ENCODE measurements at regions not wholly inside any gene's neighbourhood (a gene's known extent, or its start where the extent isn't known, plus 50 kb on each side); places are given as distances from the start of the nearest gene placed in this dataset.
"Not testable (repeated sequence)": the region's sequence is repeated elsewhere in the genome, so short reads cannot be mapped to it uniquely, and the experiment has no call there.

DNA sequence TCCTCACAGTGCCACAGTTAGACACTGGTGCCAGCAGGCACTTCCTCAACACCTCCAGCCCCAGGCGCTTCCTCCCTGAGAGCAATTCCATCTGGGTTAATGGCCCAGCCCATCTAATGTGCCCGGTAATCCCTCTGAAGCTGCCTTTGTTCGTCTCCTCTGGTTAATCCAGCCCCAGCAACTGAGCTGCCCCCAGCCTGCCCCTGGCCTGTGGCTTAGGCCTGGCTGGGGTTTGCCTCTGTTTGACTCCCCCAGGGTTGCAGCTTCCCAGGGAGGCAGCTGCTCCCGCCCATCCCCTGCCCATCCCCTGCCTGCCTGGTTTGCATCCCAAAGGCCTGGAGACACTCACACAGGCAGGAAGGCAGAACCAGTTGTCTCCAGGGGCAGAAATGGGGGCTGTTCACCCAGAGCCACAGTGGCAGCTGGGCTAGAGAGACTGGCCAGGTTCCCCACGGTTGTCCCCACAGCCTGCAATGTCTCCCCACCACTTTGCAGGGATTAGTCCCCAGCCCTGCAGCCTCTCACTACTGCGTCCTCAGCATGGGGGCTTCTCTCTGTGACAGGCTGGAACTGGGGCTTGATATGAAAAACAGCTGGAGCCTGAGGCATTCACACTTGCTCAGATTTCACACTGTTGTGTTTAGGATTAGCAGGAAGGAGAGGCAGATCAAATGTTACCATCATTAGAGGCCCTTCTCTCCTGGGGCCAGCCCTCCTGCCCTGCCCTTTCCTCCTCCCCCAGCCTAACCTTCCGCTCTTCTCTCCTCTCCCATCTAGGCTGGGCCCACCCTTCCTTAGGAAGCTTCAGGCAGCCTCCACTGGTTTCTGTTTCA is 120.2 kb downstream of the TLR5 start:
- no peaks in the 10 kb centered on the region for H3K4me1 ChIP-seq (ENCODE audit: control insufficient read depth in 4 of 4, insufficient read depth in 4 of 4, low read length in 3 of 4)
- no peaks in the 10 kb centered on the region for H3K27me3 ChIP-seq (ENCODE audit: control insufficient read depth in 4 of 4, insufficient read depth in 4 of 4, low read length in 3 of 4)
- no peak for TF ChIP-seq SP1 (IDR thresholded peaks at IDR 0.05)
- H3K36me3 ChIP-seq (ENCODE audit: control insufficient read depth in 4 of 4, insufficient read depth in 3 of 4, low read depth in 1 of 4, low read length in 3 of 4): no peaks in the 10 kb centered on the region
- H3K9me3 ChIP-seq (ENCODE audit: control insufficient read depth in 4 of 4, low read length in 3 of 4): no peaks in the 10 kb centered on the region
- no peak overlapping the region for H3K4me3 ChIP-seq (ENCODE audit: low read depth in 1 of 3, low read length in 3 of 3)
- no peak overlapping the region for H3K27ac ChIP-seq (ENCODE audit: low read depth in 1 of 2, low read length in 2 of 2)
- 82% methylated on average over 7 of the region's 7 CpGs for WGBS
- no peak for DNase-seq (ENCODE audit: low spot score)
- H3K9ac ChIP-seq (ENCODE audit: low read depth in 1 of 2, low read length in 2 of 2): no peak overlapping the region

DNA sequence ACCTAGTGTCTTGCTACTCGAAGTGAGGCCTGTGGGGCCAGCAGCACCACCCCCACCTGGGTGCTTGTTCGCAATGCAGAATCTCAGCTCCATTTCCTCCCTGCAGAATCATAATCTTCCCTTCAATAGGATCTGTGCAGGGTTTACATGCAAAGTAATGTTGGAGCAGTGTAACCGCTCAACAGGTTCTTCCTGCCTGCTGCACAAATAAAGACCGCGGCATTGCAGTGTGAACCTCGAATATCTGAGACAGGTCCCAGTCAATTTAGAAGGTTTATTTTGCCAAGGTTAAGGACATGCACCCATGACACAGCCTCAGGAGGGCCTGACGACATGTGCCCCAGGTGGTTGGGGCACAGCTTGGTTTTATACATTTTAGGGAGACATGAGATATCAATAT is 119.2 kb downstream of the TLR5 start:
- H3K9me3 ChIP-seq (ENCODE audit: control insufficient read depth in 4 of 4, low read length in 3 of 4): no peaks in the 10 kb centered on the region
- no peak overlapping the region for H3K27ac ChIP-seq (ENCODE audit: low read depth in 1 of 2, low read length in 2 of 2)
- H3K27me3 ChIP-seq (ENCODE audit: control insufficient read depth in 4 of 4, insufficient read depth in 4 of 4, low read length in 3 of 4): no peaks in the 10 kb centered on the region
- no peaks in the 10 kb centered on the region for H3K36me3 ChIP-seq (ENCODE audit: control insufficient read depth in 4 of 4, insufficient read depth in 3 of 4, low read depth in 1 of 4, low read length in 3 of 4)
- DNase-seq (ENCODE audit: low spot score): no peak
- WGBS: 97% methylated on average over 7 of the region's 7 CpGs
- no peak overlapping the region for H3K4me3 ChIP-seq (ENCODE audit: low read depth in 1 of 3, low read length in 3 of 3)
- no peaks in the 10 kb centered on the region for H3K4me1 ChIP-seq (ENCODE audit: control insufficient read depth in 4 of 4, insufficient read depth in 4 of 4, low read length in 3 of 4)
- no peak overlapping the region for H3K9ac ChIP-seq (ENCODE audit: low read depth in 1 of 2, low read length in 2 of 2)
- TF ChIP-seq SP1 (IDR thresholded peaks at IDR 0.05): no peak
- TF ChIP-seq HNF4G (IDR thresholded peaks at IDR 0.05): no peak
- TF ChIP-seq HNF4A (conservative IDR thresholded peaks at IDR 0.05): no peak
- TF ChIP-seq, protein P1, sequence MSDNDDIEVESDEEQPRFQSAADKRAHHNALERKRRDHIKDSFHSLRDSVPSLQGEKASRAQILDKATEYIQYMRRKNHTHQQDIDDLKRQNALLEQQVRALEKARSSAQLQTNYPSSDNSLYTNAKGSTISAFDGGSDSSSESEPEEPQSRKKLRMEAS (IDR thresholded peaks at IDR 0.05): no peak
- TF ChIP-seq FOXA2 (IDR thresholded peaks at IDR 0.05): no peak
- no peak for TF ChIP-seq RAD21 (IDR thresholded peaks at IDR 0.05)
- TF ChIP-seq NR2F2 (IDR thresholded peaks at IDR 0.05): no peak
- no peak for TF ChIP-seq FOXA1 (IDR thresholded peaks at IDR 0.05)
- TF ChIP-seq GABPA (IDR thresholded peaks at IDR 0.05 in 1 of 2, conservative IDR thresholded peaks at IDR 0.05 in 1 of 2): no peak
- TF ChIP-seq, protein P2, sequence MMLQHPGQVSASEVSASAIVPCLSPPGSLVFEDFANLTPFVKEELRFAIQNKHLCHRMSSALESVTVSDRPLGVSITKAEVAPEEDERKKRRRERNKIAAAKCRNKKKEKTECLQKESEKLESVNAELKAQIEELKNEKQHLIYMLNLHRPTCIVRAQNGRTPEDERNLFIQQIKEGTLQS (IDR thresholded peaks at IDR 0.05): no peak
- TF ChIP-seq, protein P3, sequence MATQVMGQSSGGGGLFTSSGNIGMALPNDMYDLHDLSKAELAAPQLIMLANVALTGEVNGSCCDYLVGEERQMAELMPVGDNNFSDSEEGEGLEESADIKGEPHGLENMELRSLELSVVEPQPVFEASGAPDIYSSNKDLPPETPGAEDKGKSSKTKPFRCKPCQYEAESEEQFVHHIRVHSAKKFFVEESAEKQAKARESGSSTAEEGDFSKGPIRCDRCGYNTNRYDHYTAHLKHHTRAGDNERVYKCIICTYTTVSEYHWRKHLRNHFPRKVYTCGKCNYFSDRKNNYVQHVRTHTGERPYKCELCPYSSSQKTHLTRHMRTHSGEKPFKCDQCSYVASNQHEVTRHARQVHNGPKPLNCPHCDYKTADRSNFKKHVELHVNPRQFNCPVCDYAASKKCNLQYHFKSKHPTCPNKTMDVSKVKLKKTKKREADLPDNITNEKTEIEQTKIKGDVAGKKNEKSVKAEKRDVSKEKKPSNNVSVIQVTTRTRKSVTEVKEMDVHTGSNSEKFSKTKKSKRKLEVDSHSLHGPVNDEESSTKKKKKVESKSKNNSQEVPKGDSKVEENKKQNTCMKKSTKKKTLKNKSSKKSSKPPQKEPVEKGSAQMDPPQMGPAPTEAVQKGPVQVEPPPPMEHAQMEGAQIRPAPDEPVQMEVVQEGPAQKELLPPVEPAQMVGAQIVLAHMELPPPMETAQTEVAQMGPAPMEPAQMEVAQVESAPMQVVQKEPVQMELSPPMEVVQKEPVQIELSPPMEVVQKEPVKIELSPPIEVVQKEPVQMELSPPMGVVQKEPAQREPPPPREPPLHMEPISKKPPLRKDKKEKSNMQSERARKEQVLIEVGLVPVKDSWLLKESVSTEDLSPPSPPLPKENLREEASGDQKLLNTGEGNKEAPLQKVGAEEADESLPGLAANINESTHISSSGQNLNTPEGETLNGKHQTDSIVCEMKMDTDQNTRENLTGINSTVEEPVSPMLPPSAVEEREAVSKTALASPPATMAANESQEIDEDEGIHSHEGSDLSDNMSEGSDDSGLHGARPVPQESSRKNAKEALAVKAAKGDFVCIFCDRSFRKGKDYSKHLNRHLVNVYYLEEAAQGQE (IDR thresholded peaks at IDR 0.05): no peak

DNA sequence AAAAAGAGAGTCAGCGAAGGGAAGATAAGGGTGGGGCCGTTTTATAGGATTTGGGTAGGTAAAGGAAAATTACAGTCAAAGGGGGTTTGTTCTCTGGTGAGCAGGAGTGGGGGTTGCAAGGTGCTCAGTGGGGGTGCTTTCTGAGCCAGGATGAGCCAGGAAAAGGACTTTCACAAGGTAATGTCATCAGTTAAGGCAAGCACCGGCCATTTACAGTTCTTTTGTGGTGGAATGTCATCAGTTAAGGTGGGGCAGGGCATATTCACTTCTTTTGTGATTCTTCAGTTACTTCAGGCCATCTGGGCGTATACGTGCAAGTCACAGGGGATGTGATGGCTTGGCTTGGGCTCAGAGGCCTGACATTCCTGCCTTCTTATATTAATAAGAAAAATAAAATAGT is 118.6 kb downstream of the TLR5 start:
- H3K36me3 ChIP-seq (ENCODE audit: control insufficient read depth in 4 of 4, insufficient read depth in 3 of 4, low read depth in 1 of 4, low read length in 3 of 4); H3K9ac ChIP-seq (ENCODE audit: low read depth in 1 of 2, low read length in 2 of 2); H3K27me3 ChIP-seq (ENCODE audit: control insufficient read depth in 4 of 4, insufficient read depth in 4 of 4, low read length in 3 of 4); H3K4me1 ChIP-seq (ENCODE audit: control insufficient read depth in 4 of 4, insufficient read depth in 4 of 4, low read length in 3 of 4); DNase-seq (ENCODE audit: low spot score); H3K4me3 ChIP-seq (ENCODE audit: low read depth in 1 of 3, low read length in 3 of 3); H3K27ac ChIP-seq (ENCODE audit: low read depth in 1 of 2, low read length in 2 of 2); H3K9me3 ChIP-seq (ENCODE audit: control insufficient read depth in 4 of 4, low read length in 3 of 4): not testable (repeated sequence)
- 83% methylated on average over 3 of the region's 5 CpGs for WGBS

DNA sequence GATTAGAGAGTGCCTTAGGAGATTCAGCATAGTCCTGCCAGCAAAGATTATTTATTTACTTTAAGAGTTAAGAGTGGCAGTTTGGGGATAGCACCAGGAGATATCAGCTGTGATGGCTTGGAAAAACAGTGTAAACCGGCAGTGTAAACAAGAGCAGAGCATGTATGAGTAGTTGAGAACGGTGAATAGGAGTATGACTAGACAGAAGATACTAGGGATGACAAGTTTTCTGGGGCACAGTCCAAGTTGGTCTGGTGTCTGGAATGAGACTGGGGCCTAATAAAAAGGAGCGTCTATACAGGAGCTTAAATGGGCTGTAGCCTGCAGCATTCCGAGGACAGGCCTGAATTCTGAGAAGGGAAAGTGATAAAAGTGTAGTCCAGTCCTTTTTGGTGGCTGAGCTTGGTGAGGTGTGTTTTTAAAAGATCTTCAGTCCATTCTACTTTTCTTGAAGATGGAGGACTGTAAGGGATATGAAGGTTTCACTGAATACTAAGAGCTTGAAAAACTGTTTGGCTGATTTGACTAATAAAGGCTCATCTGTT is 117.8 kb downstream of the TLR5 start:
- 75% methylated on average over 4 of the region's 4 CpGs for WGBS
- not testable (repeated sequence) for H3K9ac ChIP-seq (ENCODE audit: low read depth in 1 of 2, low read length in 2 of 2)

DNA sequence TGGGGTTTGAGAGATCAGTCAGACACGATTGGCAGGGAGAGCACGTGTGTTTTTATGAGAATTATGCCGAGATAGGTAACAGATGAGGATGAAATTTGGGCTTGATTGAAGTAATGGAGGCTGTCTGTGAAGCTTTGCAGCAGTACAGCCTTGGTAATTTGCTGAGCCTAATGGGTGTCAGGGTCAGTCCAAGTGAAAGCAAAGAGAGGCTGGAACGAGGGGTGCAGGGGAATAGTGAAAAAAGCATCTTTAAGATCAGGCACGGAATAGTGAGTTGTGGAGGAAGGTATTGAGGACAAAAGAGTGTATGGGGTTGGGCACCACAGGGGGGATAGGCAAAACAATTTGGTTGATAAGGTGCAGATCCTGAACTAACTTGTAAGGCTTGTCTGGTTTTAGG is 116.4 kb downstream of the TLR5 start:
- not testable (repeated sequence) for H3K4me1 ChIP-seq (ENCODE audit: control insufficient read depth in 4 of 4, insufficient read depth in 4 of 4, low read length in 3 of 4); H3K27ac ChIP-seq (ENCODE audit: low read depth in 1 of 2, low read length in 2 of 2); DNase-seq (ENCODE audit: low spot score); H3K4me3 ChIP-seq (ENCODE audit: low read depth in 1 of 3, low read length in 3 of 3); H3K36me3 ChIP-seq (ENCODE audit: control insufficient read depth in 4 of 4, insufficient read depth in 3 of 4, low read depth in 1 of 4, low read length in 3 of 4); H3K27me3 ChIP-seq (ENCODE audit: control insufficient read depth in 4 of 4, insufficient read depth in 4 of 4, low read length in 3 of 4); H3K9ac ChIP-seq (ENCODE audit: low read depth in 1 of 2, low read length in 2 of 2); H3K9me3 ChIP-seq (ENCODE audit: control insufficient read depth in 4 of 4, low read length in 3 of 4)
- 83% methylated on average over 5 of the region's 5 CpGs for WGBS

More for the DNA sequence above, 117.8 kb downstream of the TLR5 start:
- not testable (repeated sequence) for H3K27me3 ChIP-seq (ENCODE audit: control insufficient read depth in 4 of 4, insufficient read depth in 4 of 4, low read length in 3 of 4); H3K36me3 ChIP-seq (ENCODE audit: control insufficient read depth in 4 of 4, insufficient read depth in 3 of 4, low read depth in 1 of 4, low read length in 3 of 4); H3K9me3 ChIP-seq (ENCODE audit: control insufficient read depth in 4 of 4, low read length in 3 of 4); H3K27ac ChIP-seq (ENCODE audit: low read depth in 1 of 2, low read length in 2 of 2); H3K4me1 ChIP-seq (ENCODE audit: control insufficient read depth in 4 of 4, insufficient read depth in 4 of 4, low read length in 3 of 4); DNase-seq (ENCODE audit: low spot score); H3K4me3 ChIP-seq (ENCODE audit: low read depth in 1 of 3, low read length in 3 of 3)
